Endothelial cell of umbilical vein (primary cell): ENCODE measurements at regions not wholly inside any gene's neighbourhood (a gene's known extent, or its start where the extent isn't known, plus 50 kb on each side); places are given as distances from the start of the nearest gene placed in this dataset.

ENCODE experiments used
- BruUV-seq: library from RNA; stranded (reverse); fragments of 400-500 nt; replicated peaks from 2 replicates; lab custom pipeline; 2021; lab: Mats Ljungman, UMichigan
- CTCF ChIA-PET: fragments of 300-600, 350-600 bp; sonication (Branson Sonifier 250); formaldehyde crosslinking; loops from one replicate; lab custom pipeline; 2021; ENCODE audit warnings: antibody characterized with exemption, inconsistent platforms; lab: Charles Lee
- POLR2A ChIA-PET: fragments of 300-600, 350-600 bp; sonication (Branson Sonifier 250); formaldehyde crosslinking; loops from one replicate; lab custom pipeline; 2021; ENCODE audit warnings: antibody characterized with exemption, inconsistent platforms; lab: Charles Lee
- DNase-seq: peaks from one replicate; pipeline ENCODE4 v3.0.0-alpha.2; 2011; ENCODE audit warnings: low read depth, low spot score
- FAIRE-seq: peaks from 2 replicates; lab custom pipeline; 2011; peaks lifted over from hg19 to GRCh38; lab: Jason Lieb, UNC
- H2AFZ ChIP-seq: 2 replicates; pipeline ENCODE4 v1.6.0; 2012; ENCODE audit warnings: low read depth, low read length, control low read depth, inconsistent platforms
- H3K27ac ChIP-seq: 2 replicates; pipeline ENCODE4 v1.5.1; 2011; ENCODE audit warnings: low read depth, mild to moderate bottlenecking, control low read depth, low read length, moderate library complexity; ENCODE audit not compliant: insufficient read depth
- H3K27me3 ChIP-seq, 2 experiments: 2 replicates each; pipeline versions ENCODE4 v1.6.0 to v1.6.1; 2011; ENCODE audit warnings: low read length in 2 of 2, mixed read lengths in 1 of 2; ENCODE audit not compliant: control insufficient read depth in 2 of 2, insufficient read depth in 2 of 2
- H3K36me3 ChIP-seq, 2 experiments: 2 replicates in 1 of 2; 3 replicates in 1 of 2; pipeline ENCODE4 v1.5.1; 2011; ENCODE audit warnings: low read length in 2 of 2, mild to moderate bottlenecking in 1 of 2, moderate library complexity in 1 of 2; ENCODE audit not compliant: control insufficient read depth in 2 of 2, insufficient read depth in 2 of 2; ENCODE audit errors: extremely low read depth in 1 of 2
- H3K4me1 ChIP-seq: 3 replicates; pipeline ENCODE4 v1.5.1; 2011; ENCODE audit warnings: mild to moderate bottlenecking, low read length; ENCODE audit not compliant: control insufficient read depth, insufficient read depth; ENCODE audit errors: extremely low read depth
- H3K4me2 ChIP-seq: 2 replicates; pipeline ENCODE4 v1.6.1; 2011; ENCODE audit warnings: low read length, control low read depth, mixed read lengths; ENCODE audit not compliant: insufficient read depth
- H3K4me3 ChIP-seq, 3 experiments: fragments of 200-600 bp in 1 of 3; sonication (generic), shearing (Covaris generic) in 1 of 3; replicated peaks in 1 of 3; 2 replicates each; pipeline ENCODE4 v1.5.1; 2011 to 2016; ENCODE audit warnings: control low read depth in 3 of 3, low read length in 3 of 3, mild to moderate bottlenecking in 2 of 3, inconsistent platforms in 1 of 3, low read depth in 1 of 3, moderate library complexity in 1 of 3; ENCODE audit not compliant: insufficient read depth in 1 of 3
- H3K79me2 ChIP-seq: 2 replicates; pipeline ENCODE4 v1.6.0; 2012; ENCODE audit warnings: low read length, inconsistent platforms; ENCODE audit not compliant: control insufficient read depth, insufficient read depth
- H3K9ac ChIP-seq: replicated peaks from 2 replicates; pipeline ENCODE3; 2011; ENCODE audit warnings: low read length, control low read depth; ENCODE audit not compliant: insufficient read depth; ENCODE audit errors: extremely low read depth
- H3K9me1 ChIP-seq: replicated peaks from 3 replicates; pipeline ENCODE4 v1.6.0; 2011; ENCODE audit warnings: mild to moderate bottlenecking, low read length; ENCODE audit not compliant: control insufficient read depth, insufficient read depth; ENCODE audit errors: extremely low read depth
- H3K9me3 ChIP-seq: replicated peaks from 2 replicates; pipeline ENCODE4 v1.5.1; 2012; ENCODE audit warnings: low read length, inconsistent platforms; ENCODE audit not compliant: control insufficient read depth, insufficient read depth
- H4K20me1 ChIP-seq: replicated peaks from 2 replicates; pipeline ENCODE3; 2011; ENCODE audit warnings: mild to moderate bottlenecking, low read length; ENCODE audit not compliant: control insufficient read depth, insufficient read depth; ENCODE audit errors: extremely low read depth
- CTCF ChIP-seq, 2 donors: IDR thresholded peaks; 1 replicate in 1 of 2; 2 replicates in 1 of 2; pipeline ENCODE4 v1.5.1; 2011; ENCODE audit warnings: low read length in 2 of 2, mild to moderate bottlenecking in 2 of 2, moderate library complexity in 2 of 2, control low read depth in 1 of 2, inconsistent platforms in 1 of 2, low read depth in 1 of 2; ENCODE audit not compliant: insufficient read depth in 1 of 2; ENCODE audit errors: extremely low read depth in 1 of 2
- EZH2 ChIP-seq: IDR thresholded peaks from 2 replicates; pipeline ENCODE4 v1.6.1; 2012; ENCODE audit warnings: borderline replicate concordance, low read depth, mild to moderate bottlenecking, moderate library complexity, low read length, inconsistent platforms; ENCODE audit not compliant: severe bottlenecking
- FOS ChIP-seq: IDR thresholded peaks from 2 replicates; pipeline ENCODE4 v1.6.1; 2011; ENCODE audit warnings: mild to moderate bottlenecking, low read length, moderate library complexity, borderline replicate concordance; ENCODE audit not compliant: insufficient read depth
- GATA2 ChIP-seq: IDR thresholded peaks from 2 replicates; pipeline ENCODE4 v1.7.0; 2011; ENCODE audit warnings: low read depth, mild to moderate bottlenecking, moderate library complexity, mixed read lengths, low read length; ENCODE audit not compliant: insufficient read length, insufficient read depth
- JUN ChIP-seq: IDR thresholded peaks from 2 replicates; pipeline ENCODE4 v1.6.1; 2011; ENCODE audit warnings: borderline replicate concordance, low read depth; ENCODE audit not compliant: insufficient read length, insufficient read depth
- MAX ChIP-seq: IDR thresholded peaks from 2 replicates; pipeline ENCODE4 v1.6.1; 2011; ENCODE audit not compliant: insufficient read depth, insufficient read length
- MYC ChIP-seq: IDR thresholded peaks from one replicate; pipeline ENCODE4 v1.6.1; 2011; ENCODE audit warnings: mild to moderate bottlenecking, low read depth, low read length
- POLR2A ChIP-seq: IDR thresholded peaks from 2 replicates; pipeline ENCODE4 v1.6.1; 2012; ENCODE audit warnings: low read depth, mild to moderate bottlenecking, control low read depth, low read length
- POLR2AphosphoS5 ChIP-seq: IDR thresholded peaks from 2 replicates; pipeline ENCODE4 v1.6.1; 2012; ENCODE audit warnings: low read depth, mild to moderate bottlenecking, control low read depth, low read length, moderate library complexity; ENCODE audit not compliant: insufficient read depth
- dilution Hi-C: fragments of 300-500 bp; cut with MboI; formaldehyde crosslinking; loops from one replicate; pipeline ENCODE4 v1.15.0; 2019; ENCODE audit warnings: low sequenced_read_pairs; ENCODE audit not compliant: extremely low pct_ligation_motif_present
- intact Hi-C: fragments of 100-400 bp; cut with micrococcal nuclease; formaldehyde crosslinking; loops from one replicate; pipeline ENCODE4 v1.10.0; 2022

GRCh38 chr18:2207294-2207693 is 364.0 kb downstream of the METTL4 start:
- DNase-seq (no peak), FAIRE-seq (no peak)
- Histone ChIP-seq H3K4me1 (no peaks in the 10 kb centered on the region), H3K79me2 (no peaks in the 10 kb centered on the region), H3K9ac (no peak overlapping the region), H3K9me3 (no peaks in the 10 kb centered on the region), H3K4me3 (no peak overlapping the region), H3K9me1 (no peaks in the 10 kb centered on the region), H3K27me3 (no peaks in the 10 kb centered on the region), H2AFZ (no peak overlapping the region), H3K36me3 (no peaks in the 10 kb centered on the region), H3K27ac (no peak overlapping the region), H3K4me2 (no peak overlapping the region), H4K20me1 (no peaks in the 10 kb centered on the region)
- no TSS peak for BruUV-seq
- dilution Hi-C loops (no loop called here), intact Hi-C loops (no loop called here)
- TF ChIP-seq MYC (no peak), JUN (no peak), MAX (no peak), EZH2 (no peak), GATA2 (no peak), FOS (no peak), POLR2A (no peak), POLR2AphosphoS5 (no peak), CTCF (IDR thresholded peaks at IDR 0.05; ENCODE audit: extremely low read depth in 1 of 2, insufficient read depth in 1 of 2, low read depth in 1 of 2, low read length in 2 of 2) (no peak)
- POLR2A ChIA-PET: no interaction called here
- CTCF ChIA-PET: no interaction called here
